HG03196 (cell line): ENCODE measurements at regions not wholly inside any gene's neighbourhood (a gene's known extent, or its start where the extent isn't known, plus 50 kb on each side); places are given as distances from the start of the nearest gene placed in this dataset.
"Not testable (repeated sequence)": the region's sequence is repeated elsewhere in the genome, so short reads cannot be mapped to it uniquely, and the experiment has no call there.

Experiments used
- ATAC-seq: cut with Tn5 transposase; IDR thresholded peaks from one replicate; pipeline ENCODE4 v1.9.1; 2021; ENCODE audit not compliant: unreplicated experiment

- ATAC-seq = no peak
These were observed 485.4 kb downstream of the KLF5 start for GRCh38 chr13:73544175-73544574.

DNA sequence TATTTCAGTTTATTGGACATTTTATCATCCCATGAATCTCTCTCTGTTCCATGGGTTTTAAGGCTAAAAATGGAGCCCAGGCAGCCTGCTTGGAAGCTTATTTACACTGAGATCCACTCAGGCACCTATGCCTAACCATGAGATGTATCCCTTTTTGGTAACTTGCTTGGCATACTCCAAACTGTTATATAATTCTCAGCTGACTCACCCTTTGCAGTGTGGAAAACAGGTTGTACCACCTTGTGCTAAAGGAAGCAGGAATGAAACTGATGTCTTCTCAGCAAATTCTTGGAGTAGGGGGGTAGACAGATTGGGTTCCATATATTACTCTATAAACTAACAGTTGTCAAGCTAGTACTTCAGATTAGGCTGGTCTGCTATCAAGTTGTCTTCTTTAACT lies 483.6 kb downstream of the KLF5 start:
- ATAC-seq = no peak

GRCh38 chr13:73536865-73537264 lies 478.1 kb downstream of the KLF5 start:
- no peak for ATAC-seq

DNA sequence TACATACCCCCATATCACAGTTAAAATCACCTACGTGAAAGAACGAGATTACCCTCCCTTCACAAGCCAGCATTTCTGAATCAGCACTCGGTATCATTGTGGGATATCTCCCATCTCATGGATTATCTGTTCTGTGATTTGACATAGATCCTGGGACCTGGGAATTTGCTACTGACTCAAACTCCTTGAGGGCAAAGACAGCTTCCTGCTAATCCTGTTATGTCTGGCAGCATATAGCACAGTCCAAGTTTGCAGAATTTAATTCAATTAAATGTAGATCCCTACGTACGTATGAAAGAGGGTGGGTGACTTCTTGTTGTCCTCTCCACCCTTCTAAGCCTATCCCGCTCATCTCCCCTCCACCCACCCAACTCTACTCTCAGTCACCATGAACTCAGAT lies 476.5 kb downstream of the KLF5 start:
- ATAC-seq = no peak

DNA sequence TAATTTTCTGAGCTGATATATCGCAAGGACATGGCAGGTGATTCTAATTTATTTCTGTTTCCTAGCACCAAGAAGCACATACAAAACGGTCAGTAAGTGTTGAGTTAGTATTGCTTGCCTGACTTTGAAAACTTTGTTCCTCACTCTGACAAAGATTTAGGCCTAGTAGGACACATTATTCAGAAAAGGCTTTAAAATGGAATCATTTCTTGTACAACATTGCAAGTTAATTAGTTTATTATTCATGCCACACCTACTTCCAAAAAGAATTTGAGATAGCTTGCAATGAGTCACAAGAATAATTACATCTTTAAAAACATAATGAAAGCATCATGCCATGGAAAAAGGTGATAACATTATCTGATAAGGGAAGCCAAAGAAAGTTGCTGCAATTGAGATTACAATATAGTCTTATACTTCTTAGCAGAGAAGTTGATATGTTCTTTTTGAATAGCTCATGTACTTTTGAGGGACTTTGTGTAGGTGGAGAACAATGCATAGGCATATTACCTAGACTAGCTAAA lies 474.2 kb downstream of the KLF5 start:
- ATAC-seq = no peak

GRCh38 chr13:73532582-73532981 lies 473.8 kb downstream of the KLF5 start:
- ATAC-seq = no peak

DNA sequence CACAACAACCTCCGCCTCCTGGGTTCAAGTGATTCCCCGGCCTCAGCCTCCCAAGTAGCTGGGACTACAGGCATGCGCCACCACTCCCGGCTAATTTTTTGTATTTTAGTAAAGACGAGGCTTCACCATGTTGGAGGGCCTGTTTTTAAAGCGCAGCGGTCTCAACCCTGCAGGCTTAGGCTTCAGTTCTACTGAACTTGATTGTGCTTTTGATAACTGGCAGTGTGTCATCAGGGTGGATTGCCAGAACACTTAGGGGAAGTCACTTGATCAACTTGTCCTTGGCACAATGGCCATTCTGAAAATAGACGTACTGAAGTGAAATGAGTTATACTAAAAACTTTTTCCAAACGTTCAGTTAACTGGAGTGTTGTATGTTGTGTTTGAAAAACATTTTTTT lies 472.2 kb downstream of the KLF5 start:
- no peak for ATAC-seq

DNA sequence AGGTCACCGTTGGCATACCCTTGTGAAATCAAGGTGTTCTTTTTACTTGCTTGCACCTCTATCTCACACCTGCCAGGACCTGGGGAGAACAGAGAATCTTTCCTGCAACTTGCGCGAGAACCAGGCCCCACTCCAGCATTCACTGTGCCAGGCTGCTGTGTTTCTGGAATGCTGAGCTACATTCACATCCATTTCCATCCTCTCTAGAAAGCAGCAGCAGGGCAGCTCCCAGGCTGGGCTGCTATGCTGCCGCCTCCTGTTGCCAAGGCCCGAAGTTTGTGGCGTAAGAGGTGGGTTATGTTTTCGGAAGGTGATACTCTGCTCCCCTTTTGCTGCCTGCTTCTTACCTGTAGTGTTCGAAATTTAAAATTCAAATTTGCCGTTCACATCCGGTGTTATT lies 464.1 kb downstream of the KLF5 start:
- no peak for ATAC-seq

DNA sequence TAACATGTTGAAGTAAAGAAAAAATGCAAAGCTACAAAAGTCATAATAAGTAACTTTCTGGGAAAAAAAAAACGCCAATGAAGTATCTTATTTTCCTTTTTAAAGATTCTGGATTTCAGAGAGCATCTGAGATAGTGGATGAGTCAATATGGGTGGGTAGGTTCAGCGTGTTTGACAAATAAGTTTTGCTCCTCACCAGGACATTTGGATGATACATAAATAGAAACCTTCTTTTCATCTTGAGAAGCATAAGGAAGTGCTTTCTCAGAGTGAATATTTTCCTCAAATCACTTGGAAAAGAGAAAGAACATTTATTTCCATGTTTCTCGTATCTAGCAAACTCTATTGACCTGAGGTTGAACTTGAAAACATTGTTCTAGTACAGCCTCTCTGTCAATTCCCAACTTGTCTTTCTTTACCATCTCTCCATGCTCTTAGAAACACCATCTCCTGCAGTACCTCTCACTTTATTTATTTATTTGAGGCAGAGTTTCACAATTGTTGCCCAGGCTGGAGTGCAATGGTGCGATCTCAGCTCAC lies 463.2 kb downstream of the KLF5 start:
- ATAC-seq = no peak

DNA sequence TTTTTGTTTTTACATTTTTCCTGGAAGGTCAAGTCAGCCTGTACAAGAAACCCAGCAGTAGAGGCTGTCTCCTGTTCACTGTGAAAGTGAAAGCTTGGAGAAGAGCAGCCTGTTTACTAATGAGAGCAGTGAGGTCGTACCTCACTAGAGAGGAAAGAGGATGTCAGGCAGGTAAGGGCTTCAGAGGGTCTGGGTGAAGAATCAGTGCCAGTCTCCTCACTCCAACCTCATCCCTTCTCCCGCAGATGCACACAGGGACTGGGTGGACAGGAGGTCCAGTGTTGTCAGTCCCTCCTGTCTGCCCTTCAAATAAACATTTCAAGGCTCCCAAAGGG lies 462.5 kb downstream of the KLF5 start:
- ATAC-seq = no peak

DNA sequence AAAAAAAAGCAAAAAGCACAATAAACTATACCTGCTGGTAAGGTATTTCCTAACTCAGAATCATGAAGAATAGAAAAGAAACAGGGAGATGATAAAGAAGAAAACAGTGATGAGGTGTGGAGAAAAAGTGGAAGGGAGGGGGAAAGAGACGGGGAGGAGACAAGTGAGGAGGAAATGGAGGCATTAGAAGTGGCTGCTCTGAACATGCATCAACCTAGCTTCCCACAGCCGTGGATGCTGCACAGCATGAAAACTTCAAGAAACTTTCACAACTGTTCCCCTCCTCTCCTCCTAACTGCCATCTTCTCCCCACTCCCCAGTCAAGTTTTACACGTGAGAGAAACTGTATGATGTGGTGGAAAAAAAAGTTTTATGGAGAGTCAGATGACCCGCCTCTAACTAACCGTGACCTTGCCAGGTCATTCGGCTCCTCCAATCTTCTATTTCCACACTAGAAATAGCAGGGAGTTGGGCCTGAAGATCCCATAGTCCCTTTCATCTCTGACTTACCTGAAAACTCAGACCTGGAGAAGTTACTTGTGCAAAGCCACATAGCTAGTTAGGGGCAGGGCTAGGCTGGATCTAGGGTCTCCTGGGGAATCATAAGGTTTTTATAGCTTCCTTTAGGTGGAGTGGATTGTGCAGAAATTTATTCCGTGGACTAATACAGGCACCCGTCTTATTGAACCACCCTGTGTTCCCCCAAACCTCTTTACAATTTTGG lies 461.9 kb downstream of the KLF5 start:
- ATAC-seq = no peak

DNA sequence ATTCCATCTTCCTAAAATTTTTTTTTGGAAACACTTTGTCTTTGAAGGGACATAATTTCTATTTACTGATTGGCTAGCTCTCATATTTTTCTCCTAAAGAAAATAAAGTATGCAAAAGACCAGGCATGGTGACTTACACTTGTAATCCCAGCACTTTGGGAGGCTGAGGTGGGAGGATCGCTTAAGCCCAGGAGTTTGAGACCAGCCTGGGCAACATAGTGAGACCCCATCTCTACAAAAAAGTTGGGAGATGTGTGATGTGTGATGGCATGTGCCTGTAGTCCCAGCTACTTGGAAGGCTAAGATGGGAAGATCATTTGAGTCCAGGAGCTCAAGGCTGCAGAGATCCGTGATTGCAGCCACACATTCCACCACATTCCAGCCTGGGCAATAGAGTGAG lies 461.3 kb downstream of the KLF5 start:
- ATAC-seq = not testable (repeated sequence)

DNA sequence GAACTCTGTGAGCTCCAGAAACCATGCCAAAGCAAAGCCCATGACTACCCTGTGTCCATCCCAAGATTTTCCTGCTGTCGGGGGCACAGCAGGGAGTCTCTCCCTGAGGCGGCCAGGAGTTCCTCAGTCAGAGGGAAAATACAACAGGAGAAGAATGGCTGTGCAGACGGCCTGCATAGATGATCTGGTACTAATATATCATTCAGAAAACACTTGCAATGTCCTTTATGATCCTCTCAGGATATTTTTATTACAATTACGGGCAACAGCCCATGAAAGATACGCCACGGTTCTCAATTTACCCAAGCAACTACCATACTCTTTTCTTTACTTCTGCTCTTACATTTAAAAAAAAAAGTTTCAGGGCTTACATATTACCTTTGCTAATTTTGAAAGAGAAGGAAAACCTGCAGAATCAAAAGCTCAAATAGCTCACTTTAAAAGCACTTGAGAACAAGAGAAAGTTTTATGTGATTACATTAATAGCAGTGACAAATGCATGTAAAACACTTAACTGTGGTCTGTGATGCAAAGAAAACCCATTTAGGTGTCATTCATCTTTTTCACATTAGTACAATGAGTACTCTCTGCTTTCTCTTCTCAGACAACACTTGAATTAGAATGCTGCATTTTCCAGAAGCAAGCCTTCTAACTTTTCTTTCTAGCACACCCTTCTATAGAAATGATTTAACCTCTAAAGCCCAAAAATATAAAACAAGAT lies 460.8 kb downstream of the KLF5 start:
- ATAC-seq = no peak

GRCh38 chr13:73517766-73518165 lies 459.0 kb downstream of the KLF5 start:
- ATAC-seq = no peak

GRCh38 chr13:73516731-73517130 lies 457.9 kb downstream of the KLF5 start:
- no peak for ATAC-seq

GRCh38 chr13:73514208-73514607 lies 455.4 kb downstream of the KLF5 start:
- no peak for ATAC-seq

- no peak for ATAC-seq
These were observed 454.9 kb downstream of the KLF5 start for GRCh38 chr13:73513751-73514150.

DNA sequence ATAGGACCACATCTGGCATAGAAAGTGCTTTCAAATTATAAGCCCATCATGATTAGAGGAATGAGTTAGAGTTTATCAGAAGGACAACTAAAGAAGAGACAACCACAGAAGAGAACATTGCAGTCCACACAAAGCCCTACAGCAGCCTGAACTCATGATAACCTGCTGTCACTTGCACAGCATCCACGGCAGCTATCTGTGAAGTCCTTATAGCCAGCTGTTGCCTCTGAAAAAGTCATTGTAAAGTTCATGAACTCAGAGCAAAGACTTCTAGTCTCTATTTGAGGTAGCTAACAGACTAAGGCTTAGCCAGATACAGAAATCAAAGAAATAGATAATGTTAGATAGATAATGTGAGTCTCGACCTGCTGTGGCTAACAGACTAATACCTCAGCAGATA lies 450.0 kb downstream of the KLF5 start:
- ATAC-seq = no peak

DNA sequence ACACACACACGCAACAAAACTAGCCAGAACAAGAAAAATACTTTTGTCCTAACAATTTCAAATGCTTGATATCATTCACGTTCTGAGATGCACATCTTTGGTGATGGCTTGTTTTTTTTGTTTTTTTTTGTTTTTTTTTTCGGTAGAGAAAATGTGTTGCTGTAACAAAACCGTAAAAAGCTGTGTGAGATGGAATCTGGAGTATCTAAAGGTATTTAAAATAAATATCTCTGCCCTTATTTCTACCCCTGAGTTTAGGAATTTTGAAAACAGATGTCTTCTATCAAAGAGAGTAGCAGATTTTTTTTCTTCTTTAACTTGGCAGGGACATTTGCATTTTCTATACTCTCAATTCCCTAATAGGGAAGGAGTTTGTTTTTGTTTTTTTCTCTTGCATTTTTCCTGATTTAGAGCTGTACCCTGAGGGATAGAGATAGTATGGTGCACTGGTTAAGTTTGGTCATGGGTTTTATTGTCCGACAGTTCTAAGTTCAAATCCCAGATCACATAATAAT lies 446.6 kb downstream of the KLF5 start:
- ATAC-seq = no peak

DNA sequence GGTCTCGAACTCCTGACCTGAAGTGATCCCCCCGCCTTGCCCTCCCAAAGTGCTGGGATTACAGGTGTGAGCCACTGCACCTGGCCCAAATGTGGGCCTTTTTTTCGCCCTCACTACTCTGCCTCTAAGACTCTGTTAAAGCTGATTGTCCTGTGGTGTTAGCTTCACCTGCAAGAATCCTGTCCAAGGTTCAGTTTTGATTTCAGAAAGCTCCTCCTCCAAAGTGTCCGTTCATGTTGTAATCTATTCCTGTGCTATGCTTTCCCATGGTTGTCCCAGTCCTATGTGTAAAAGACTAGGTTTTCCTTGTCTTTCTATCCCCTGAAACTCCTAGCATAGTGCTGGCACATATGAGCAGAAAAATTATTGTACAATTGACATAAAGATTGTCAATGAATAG lies 440.9 kb downstream of the KLF5 start:
- no peak for ATAC-seq

GRCh38 chr13:73497430-73497829 lies 438.6 kb downstream of the KLF5 start:
- ATAC-seq = no peak

GRCh38 chr13:73496711-73497110 lies 437.9 kb downstream of the KLF5 start:
- no peak for ATAC-seq
